GM23338 (cell line): ENCODE measurements at regions not wholly inside any gene's neighbourhood (a gene's known extent, or its start where the extent isn't known, plus 50 kb on each side); places are given as distances from the start of the nearest gene placed in this dataset.

Experiments
- ATAC-seq: fragments of 200-7000 bp; cut with Tn5 transposase; 3 replicates; pipeline ENCODE4 v1.9.1; 2020
- DNase-seq: peaks from one replicate; pipeline ENCODE4 v3.0.0-alpha.2; 2015; ENCODE audit warnings: low spot score
- H2AFZ ChIP-seq: fragments of 200-600 bp; sonication (generic); 2 replicates; pipeline ENCODE4 v1.8.0; 2016; ENCODE audit warnings: antibody characterized with exemption, mild to moderate bottlenecking, moderate library complexity
- H3F3A ChIP-seq: fragments of 200-600 bp; sonication (generic); replicated peaks from 2 replicates; pipeline ENCODE4 v1.8.0; 2017; ENCODE audit warnings: antibody characterized with exemption, mixed run types, low read depth
- H3K27ac ChIP-seq: fragments of 200-600 bp; sonication (generic); 2 replicates; pipeline ENCODE4 v1.6.1; 2016; ENCODE audit warnings: low read depth
- H3K27me3 ChIP-seq: fragments of 200-600 bp; sonication (generic); 2 replicates; pipeline ENCODE4 v1.8.0; 2016; ENCODE audit warnings: mild to moderate bottlenecking, mixed run types, moderate library complexity; ENCODE audit not compliant: insufficient read depth
- H3K36me3 ChIP-seq: fragments of 200-600 bp; sonication (generic); 2 replicates; pipeline ENCODE4 v1.8.0; 2016; ENCODE audit warnings: mild to moderate bottlenecking; ENCODE audit not compliant: insufficient read depth
- H3K4me1 ChIP-seq: fragments of 200-600 bp; sonication (generic); 2 replicates; pipeline ENCODE4 v1.8.0; 2016; ENCODE audit warnings: mild to moderate bottlenecking, moderate library complexity; ENCODE audit not compliant: insufficient read depth
- H3K4me2 ChIP-seq: fragments of 200-600 bp; sonication (generic); 2 replicates; pipeline ENCODE4 v1.7.1; 2017; ENCODE audit warnings: mixed run types
- H3K4me3 ChIP-seq: fragments of 200-600 bp; sonication (generic); 2 replicates; pipeline ENCODE4 v1.6.1; 2016; ENCODE audit warnings: mixed run types
- H3K79me2 ChIP-seq: fragments of 200-600 bp; sonication (generic); replicated peaks from 2 replicates; pipeline ENCODE4 v1.8.0; 2017; ENCODE audit warnings: mild to moderate bottlenecking; ENCODE audit not compliant: insufficient read depth
- H3K9me2 ChIP-seq: fragments of 200-600 bp; sonication (generic); 2 replicates; pipeline ENCODE4 v1.8.0; 2017; ENCODE audit not compliant: insufficient read depth
- H4K20me1 ChIP-seq: fragments of 200-600 bp; sonication (generic); replicated peaks from 2 replicates; pipeline ENCODE4 v1.8.0; 2017; ENCODE audit warnings: mild to moderate bottlenecking; ENCODE audit not compliant: insufficient read depth
- H3K27ac Mint-ChIP-seq: 2 replicates; pipeline ENCODE4 v1.8.0; 2020; ENCODE audit warnings: inconsistent platforms, mild to moderate bottlenecking, moderate library complexity, mixed read lengths
- H3K27me3 Mint-ChIP-seq: 3 replicates; pipeline ENCODE4 v1.8.0; 2022; ENCODE audit warnings: low read depth, mild to moderate bottlenecking, moderate library complexity, mixed read lengths, inconsistent platforms; ENCODE audit not compliant: insufficient read depth, poor library complexity
- H3K36me3 Mint-ChIP-seq: 3 replicates; pipeline ENCODE4 v1.8.0; 2021; ENCODE audit warnings: low read depth, mild to moderate bottlenecking, inconsistent platforms, moderate library complexity, mixed read lengths
- H3K4me1 Mint-ChIP-seq: 3 replicates; pipeline ENCODE4 v1.8.0; 2020; ENCODE audit warnings: mild to moderate bottlenecking, inconsistent platforms, mixed read lengths
- H3K4me3 Mint-ChIP-seq: 3 replicates; pipeline ENCODE4 v1.8.0; 2021; ENCODE audit warnings: moderate library complexity, mild to moderate bottlenecking, inconsistent platforms, mixed read lengths
- H3K9me3 Mint-ChIP-seq: 3 replicates; pipeline ENCODE4 v1.8.0; 2020; ENCODE audit warnings: moderate library complexity, mild to moderate bottlenecking, inconsistent platforms, mixed read lengths
- CREB1 ChIP-seq: fragments of 250-450 bp; sonication (Bioruptor Pico); IDR thresholded peaks from 2 replicates; pipeline ENCODE4 v1.5.0; 2020; ENCODE audit warnings: low read depth, mild to moderate bottlenecking, moderate library complexity
- CTCF ChIP-seq, 2 experiments: fragments of 200-600 bp in 1 of 2; sonication (generic) in 1 of 2; conservative IDR thresholded peaks; 2 replicates each; pipeline versions ENCODE4 v1.5.1 to v1.6.1; 2016 to 2017; ENCODE audit warnings: antibody characterized with exemption in 2 of 2, low read depth in 2 of 2, mild to moderate bottlenecking in 2 of 2, moderate library complexity in 1 of 2
- ETS1 ChIP-seq: IDR thresholded peaks from 2 replicates; pipeline ENCODE4 v1.6.1; 2016; ENCODE audit warnings: antibody characterized with exemption
- EZH2phosphoT487 ChIP-seq: fragments of 200-600 bp; sonication (generic); IDR thresholded peaks from one replicate; pipeline ENCODE4 v1.8.1; 2018; ENCODE audit warnings: antibody characterized with exemption; ENCODE audit not compliant: unreplicated experiment
- NANOG ChIP-seq: IDR thresholded peaks from 2 replicates; pipeline ENCODE4 v1.6.1; 2016; ENCODE audit warnings: antibody characterized with exemption, borderline replicate concordance
- POLR2AphosphoS5 ChIP-seq: IDR thresholded peaks from 2 replicates; pipeline ENCODE4 v1.6.1; 2016; ENCODE audit warnings: antibody characterized with exemption, low read depth
- ZNF462 ChIP-seq: fragments of 250-450 bp; sonication (Bioruptor Pico); IDR thresholded peaks from 2 replicates; pipeline ENCODE4 v1.5.0; 2020; ENCODE audit warnings: mild to moderate bottlenecking, moderate library complexity

- no peak overlapping the region for H3K4me2 ChIP-seq
- H3K4me1 Mint-ChIP-seq = peaks cover 2% of the 10 kb centered on the region; the same call in 1 of the 3 replicates
These were observed 258.2 kb downstream of the QKI start for GRCh38 chr6:163672710-163673109.

GRCh38 chr6:163671791-163672190, 257.3 kb downstream of the QKI start:
- Histone ChIP-seq H3K4me2 (no peak overlapping the region), H3K79me2 (no peaks in the 10 kb centered on the region), H3F3A (no peaks in the 10 kb centered on the region), H3K9me2 (no peaks in the 10 kb centered on the region; the same call in 1 of the 2 replicates), H3K4me3 (no peak overlapping the region), H3K27me3 (no peaks in the 10 kb centered on the region), H2AFZ (peak overlapping the region; percentile 10; the same call in 1 of the 2 replicates), H3K27ac (no peak overlapping the region), H4K20me1 (no peaks in the 10 kb centered on the region), H3K36me3 (no peaks in the 10 kb centered on the region), H3K4me1 (no peaks in the 10 kb centered on the region)
- Mint-ChIP-seq H3K4me3 (no peak overlapping the region), H3K4me1 (peaks cover 5% of the 10 kb centered on the region; the same call in 1 of the 3 replicates), H3K27ac (no peak overlapping the region), H3K9me3 (peaks cover 5% of the 10 kb centered on the region; the same call in 2 of the 3 replicates), H3K36me3 (no peaks in the 10 kb centered on the region), H3K27me3 (no peaks in the 10 kb centered on the region)
- no peak for ATAC-seq
- DNase-seq = no peak
- TF ChIP-seq POLR2AphosphoS5 = no peak
- no peak for TF ChIP-seq EZH2phosphoT487
- no peak for TF ChIP-seq CREB1
- TF ChIP-seq NANOG = no peak
- no peak for TF ChIP-seq ZNF462 (CRISPR knock-in tag)

More at GRCh38 chr6:163672710-163673109, 258.2 kb downstream of the QKI start:
- H3K27me3 ChIP-seq = no peaks in the 10 kb centered on the region
- DNase-seq (no peak), ATAC-seq (no peak)
- Mint-ChIP-seq H3K4me3 (no peak overlapping the region), H3K36me3 (no peaks in the 10 kb centered on the region), H3K27ac (no peak overlapping the region), H3K27me3 (no peaks in the 10 kb centered on the region), H3K9me3 (peaks cover 5% of the 10 kb centered on the region; the same call in 2 of the 3 replicates)
- no peak overlapping the region for H3K27ac ChIP-seq
- no peaks in the 10 kb centered on the region for H3K79me2 ChIP-seq
- H2AFZ ChIP-seq = no peak overlapping the region
- H3K9me2 ChIP-seq = no peaks in the 10 kb centered on the region; the same call in 1 of the 2 replicates
- no peaks in the 10 kb centered on the region for H3K36me3 ChIP-seq
- H4K20me1 ChIP-seq = no peaks in the 10 kb centered on the region
- H3K4me1 ChIP-seq = no peaks in the 10 kb centered on the region
- H3F3A ChIP-seq = no peaks in the 10 kb centered on the region
- no peak overlapping the region for H3K4me3 ChIP-seq
- TF ChIP-seq ETS1 = no peak
- TF ChIP-seq CTCF (conservative IDR thresholded peaks at IDR 0.05; ENCODE audit: low read depth in 2 of 2) = 0 out of 4 replicates have a peak, but pooled peaks of 1 of the 2 experiments have one; percentile 3
